Caki2 (cell line): ENCODE measurements at regions not wholly inside any gene's neighbourhood (a gene's known extent, or its start where the extent isn't known, plus 50 kb on each side); places are given as distances from the start of the nearest gene placed in this dataset.

Experiments
- DNase-seq: peaks from one replicate; pipeline ENCODE4 v3.0.0-alpha.2; 2015; ENCODE audit warnings: low read depth
- in situ Hi-C: cut with HindIII; loops from 2 replicates; pipeline ENCODE4 v1.10.0; 2016; ENCODE audit warnings: low sequenced_read_pairs, low pct_unique_long_range_greater_than_20kb, mixed read lengths

DNA sequence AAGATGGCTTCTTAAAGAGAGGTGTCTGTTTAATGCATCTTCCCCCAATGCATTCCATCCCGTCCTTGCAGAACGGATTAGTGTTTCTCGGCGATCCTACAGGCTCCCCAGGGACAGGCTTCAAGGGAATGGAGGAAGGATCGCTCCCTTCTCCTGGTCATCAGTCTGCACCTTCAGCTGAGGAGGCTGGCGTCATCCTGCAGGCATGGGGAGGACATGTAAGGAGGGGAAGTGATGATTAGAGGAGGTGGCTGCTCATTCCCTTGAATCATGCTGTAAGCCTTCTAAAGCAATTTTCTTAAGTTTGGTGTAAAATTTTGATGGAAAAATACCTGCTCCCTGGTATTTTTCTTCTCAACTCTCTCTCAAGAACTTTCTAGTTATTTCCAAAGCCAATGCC is 603.6 kb downstream of the NPHP4 start:
- DNase-seq, result no peak

DNA sequence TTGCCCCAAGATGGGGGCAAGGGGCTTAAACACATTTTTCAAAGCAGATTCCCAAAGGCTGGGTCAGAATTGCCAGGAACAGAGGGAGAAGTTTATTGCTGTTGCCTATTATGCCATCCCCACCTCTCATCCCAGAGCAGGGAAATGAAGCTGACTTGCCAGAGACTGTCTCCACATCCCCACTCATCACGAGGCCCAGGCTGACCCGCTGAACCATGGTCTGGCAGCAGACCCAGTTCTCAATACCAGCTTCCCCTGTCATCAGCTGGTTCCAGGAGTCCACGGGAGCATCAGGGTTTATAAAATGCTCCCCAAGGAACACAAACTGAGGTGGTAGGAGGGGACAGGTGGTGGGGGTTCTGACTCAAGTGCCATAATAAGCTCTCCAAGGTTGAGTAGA is 605.9 kb downstream of the NPHP4 start:
- in situ Hi-C loops, result no loop called here
- DNase-seq, result no peak

More for the DNA sequence above, 603.6 kb downstream of the NPHP4 start:
- in situ Hi-C loops, result no loop called here

DNA sequence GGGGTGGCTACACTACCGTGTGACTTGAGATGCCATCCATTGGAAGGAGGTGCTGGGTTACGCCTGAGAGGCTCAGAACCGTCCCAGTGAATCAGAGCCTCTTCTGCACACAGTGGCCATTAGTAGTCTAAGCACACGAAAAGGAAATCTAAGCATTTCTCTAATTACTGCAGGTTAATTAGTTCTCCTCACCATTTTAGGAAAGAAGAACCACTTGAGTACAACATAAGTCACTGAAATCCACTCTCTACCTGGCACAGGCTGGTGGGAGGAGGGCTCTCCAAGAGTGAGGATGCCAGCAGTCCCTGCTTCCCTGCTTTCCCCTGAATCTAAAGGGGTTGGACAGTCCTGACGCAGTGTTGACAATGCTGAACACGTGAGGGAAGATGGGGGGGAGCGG is 606.3 kb downstream of the NPHP4 start:
- no peak for DNase-seq
- in situ Hi-C loops, result no loop called here

DNA sequence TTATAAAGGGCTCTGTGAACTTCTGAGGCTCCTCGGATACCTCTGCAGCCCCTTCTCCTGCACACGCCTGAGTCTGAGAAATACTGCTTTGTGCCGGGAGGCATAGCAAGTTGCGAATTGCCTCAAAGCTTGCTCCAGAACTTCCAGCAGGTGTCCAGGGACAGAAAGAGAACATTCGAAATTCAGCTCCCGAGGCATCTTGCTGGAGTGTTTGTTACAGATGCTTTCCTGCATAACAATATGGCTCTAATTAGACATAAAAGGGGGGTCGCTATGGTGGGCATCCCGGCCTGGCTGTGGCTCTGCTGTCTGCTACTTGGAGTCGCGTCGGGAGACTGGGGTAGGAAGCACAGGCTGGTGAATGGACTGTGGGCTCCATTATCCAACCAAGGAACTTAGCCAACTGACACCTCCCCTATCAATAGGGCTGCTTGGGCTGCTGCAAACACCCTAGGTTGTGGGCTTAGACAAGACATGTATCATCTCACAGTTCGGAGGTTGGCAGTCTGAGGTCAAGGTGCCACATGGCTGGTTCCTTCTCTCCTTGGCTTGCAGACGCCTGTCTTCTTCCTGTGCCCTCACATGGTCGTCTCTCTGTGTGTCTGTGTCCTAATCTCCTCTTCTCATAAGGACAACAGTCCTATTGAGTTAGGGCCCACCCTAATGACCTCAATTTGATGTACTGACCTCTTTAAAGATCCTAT is 607.0 kb downstream of the NPHP4 start:
- in situ Hi-C loops, result no loop called here
- DNase-seq, result no peak

GRCh38 chr1:5381491-5381890 is 610.7 kb downstream of the NPHP4 start:
- in situ Hi-C loops, result no loop called here
- no peak for DNase-seq

GRCh38 chr1:5379176-5379759 is 613.0 kb downstream of the NPHP4 start:
- in situ Hi-C loops, result no loop called here

DNA sequence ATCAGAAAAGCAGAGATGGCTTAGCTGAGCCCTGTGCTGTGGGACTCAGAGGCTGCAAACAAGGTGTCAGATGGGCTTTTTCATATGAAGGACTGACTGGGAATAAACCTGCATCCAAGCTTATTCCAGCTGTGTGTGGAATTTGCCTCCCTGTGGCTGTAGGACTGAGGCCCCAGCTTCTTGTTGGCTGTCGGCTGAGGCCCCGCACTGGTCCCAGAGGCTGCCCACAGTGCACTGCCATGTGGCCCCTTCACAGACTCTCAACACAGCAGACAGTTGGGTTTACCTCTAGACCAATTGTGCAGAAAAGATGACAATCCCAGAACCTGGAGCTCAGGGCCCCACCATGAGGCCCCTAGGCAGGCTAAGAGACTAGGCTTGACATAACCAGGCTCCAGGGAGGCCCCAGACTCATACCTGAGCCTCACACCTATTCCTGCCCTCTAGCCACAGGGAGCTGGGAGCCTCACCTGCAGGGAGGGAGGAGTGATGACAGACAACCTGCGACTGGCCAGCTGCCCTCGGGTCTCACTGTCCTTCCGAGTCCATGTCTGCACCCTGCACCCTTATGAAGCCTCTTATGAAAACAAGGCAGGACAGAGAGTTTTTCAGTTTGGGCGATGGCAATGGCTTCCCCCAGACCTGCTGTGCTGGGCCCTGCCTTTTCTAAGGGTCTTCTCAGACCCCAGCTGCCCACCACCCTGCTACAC is 615.5 kb downstream of the NPHP4 start:
- no peak for DNase-seq
- in situ Hi-C loops, result no loop called here

More at GRCh38 chr1:5379176-5379759, 613.0 kb downstream of the NPHP4 start:
- DNase-seq, result no peak

GRCh38 chr1:5375481-5375880 is 616.7 kb downstream of the NPHP4 start:
- in situ Hi-C loops, result no loop called here
- DNase-seq, result no peak

- no peak for DNase-seq
These were observed 618.0 kb downstream of the NPHP4 start for GRCh38 chr1:5374192-5374591.

GRCh38 chr1:5373281-5373680 is 618.9 kb downstream of the NPHP4 start:
- no peak for DNase-seq
- in situ Hi-C loops, result no loop called here

More at GRCh38 chr1:5374192-5374591, 618.0 kb downstream of the NPHP4 start:
- in situ Hi-C loops, result no loop called here

DNA sequence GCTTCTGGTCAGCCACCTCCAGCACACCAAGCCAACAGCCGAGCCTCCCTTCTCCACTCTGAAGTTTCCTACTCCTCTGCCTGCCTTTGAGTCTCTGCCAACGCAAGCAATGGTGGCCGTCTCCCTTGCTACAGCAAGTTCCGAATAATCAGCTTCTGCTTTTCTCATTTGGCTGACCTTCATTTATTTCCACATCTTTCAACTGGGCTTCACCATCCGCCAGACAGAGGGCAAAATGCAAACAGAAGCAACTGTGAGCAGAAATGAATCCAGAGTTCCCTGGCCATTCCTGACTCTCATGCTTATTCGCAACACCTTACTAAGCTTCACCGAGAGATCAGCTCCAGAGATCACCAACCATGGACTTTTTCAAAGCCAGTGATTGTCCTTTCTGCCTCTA is 621.0 kb downstream of the NPHP4 start:
- no peak for DNase-seq
- in situ Hi-C loops, result no loop called here

- in situ Hi-C loops, result no loop called here
- no peak for DNase-seq
These were observed 621.9 kb downstream of the NPHP4 start for GRCh38 chr1:5370311-5370710.

DNA sequence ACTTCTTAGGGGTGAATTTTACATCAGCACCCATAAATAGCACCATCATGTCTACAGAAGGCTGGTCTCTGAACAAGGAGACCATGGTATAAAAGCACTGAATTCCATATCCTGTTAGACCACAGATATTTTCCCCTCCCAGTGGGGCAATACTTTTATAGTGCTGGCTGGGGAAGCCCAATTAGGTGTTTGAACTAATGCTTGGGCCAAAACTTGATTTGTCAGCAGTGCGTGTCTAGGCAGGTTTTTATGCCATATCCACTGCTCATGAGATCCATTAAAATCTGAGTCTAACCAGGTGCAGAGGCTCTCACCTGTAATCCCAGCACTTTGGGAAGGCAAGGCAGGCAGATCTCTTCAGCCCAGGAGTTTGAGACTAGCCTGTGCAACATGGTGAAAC is 623.0 kb downstream of the NPHP4 start:
- no peak for DNase-seq
- in situ Hi-C loops, result no loop called here

- in situ Hi-C loops, result no loop called here
- DNase-seq, result no peak
These were observed 624.0 kb downstream of the NPHP4 start for GRCh38 chr1:5368201-5368600.

DNA sequence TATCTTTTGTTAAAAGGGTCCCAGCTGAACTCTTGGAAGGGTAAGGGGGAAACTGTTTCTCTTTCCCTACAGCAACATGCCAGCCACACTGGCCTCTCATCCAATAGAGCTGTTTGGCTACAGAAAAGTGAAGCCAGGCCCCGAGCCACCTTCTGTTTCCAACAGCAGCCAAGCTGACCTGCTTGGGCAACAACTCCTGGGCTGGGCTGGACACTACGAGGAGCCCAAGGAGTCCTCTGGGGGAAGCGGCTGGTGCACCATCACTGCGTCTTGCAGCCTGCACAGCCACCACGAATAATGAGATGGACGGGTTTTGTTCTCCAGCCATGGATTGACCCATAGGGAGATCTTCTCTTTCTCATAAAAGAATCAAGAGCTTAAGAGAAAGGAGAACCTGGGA is 624.9 kb downstream of the NPHP4 start:
- in situ Hi-C loops, result no loop called here
- DNase-seq, result no peak

DNA sequence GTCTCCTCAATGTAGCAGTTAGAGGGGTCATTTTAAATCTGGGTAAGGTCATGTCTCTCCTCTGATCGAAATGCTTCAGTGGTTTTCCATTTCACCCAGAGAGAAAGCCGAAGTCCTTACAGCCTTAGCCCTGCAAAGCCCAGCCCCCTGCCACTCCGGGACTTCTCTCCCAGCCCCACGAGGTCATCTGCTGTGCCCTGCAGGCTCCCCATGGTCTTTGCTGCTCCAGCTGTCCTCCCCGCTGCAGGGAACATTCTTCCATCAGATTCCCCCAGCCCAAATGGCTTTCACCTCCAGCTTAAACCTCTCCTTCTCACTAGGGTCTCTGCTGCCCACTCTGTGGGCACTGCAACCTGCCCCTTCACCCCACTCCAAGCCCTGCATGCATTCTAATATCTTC is 626.5 kb downstream of the NPHP4 start:
- DNase-seq, result no peak
- in situ Hi-C loops, result no loop called here

DNA sequence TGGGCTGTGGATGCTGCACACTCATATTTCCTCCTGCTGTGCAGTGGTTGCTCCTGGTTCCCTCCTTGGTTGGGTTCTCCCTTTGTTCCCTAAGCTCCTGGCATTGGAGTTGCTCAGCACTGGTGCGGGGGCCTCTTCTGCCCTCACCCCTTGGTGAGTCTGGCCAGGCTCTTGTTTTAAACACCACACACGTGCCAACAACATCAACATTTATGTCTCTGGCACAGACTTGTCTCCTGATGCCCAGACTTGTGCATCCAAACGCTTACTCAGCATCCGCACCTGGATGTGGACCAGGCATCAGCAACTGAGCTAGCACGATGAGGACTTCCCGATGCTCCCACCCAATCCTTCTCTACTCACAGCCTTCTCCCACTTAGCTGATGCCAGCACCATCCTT is 627.6 kb downstream of the NPHP4 start:
- no peak for DNase-seq
- in situ Hi-C loops, result no loop called here

- in situ Hi-C loops, result no loop called here
- no peak for DNase-seq
These were observed 637.5 kb downstream of the NPHP4 start for GRCh38 chr1:5354681-5355080.

DNA sequence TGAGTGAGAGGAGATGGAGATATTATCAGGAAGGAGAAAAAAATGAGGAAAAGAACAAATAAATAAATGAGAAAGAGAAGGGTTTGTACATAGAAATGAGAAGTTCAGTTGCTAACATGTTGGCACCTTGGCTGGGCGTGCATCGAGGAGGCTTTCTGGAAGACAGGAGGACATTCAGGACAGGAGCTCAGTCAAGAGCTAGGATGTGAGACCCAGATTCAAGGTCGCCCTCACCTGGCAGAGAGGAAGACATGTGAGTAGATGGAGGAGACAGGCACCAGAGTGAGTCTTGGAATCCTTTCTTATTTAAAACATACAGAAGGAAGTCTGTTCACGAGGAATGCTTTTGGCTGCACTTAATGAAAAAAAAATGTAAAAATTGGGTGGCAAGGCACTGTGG is 640.9 kb downstream of the NPHP4 start:
- in situ Hi-C loops, result no loop called here
- no peak for DNase-seq

DNA sequence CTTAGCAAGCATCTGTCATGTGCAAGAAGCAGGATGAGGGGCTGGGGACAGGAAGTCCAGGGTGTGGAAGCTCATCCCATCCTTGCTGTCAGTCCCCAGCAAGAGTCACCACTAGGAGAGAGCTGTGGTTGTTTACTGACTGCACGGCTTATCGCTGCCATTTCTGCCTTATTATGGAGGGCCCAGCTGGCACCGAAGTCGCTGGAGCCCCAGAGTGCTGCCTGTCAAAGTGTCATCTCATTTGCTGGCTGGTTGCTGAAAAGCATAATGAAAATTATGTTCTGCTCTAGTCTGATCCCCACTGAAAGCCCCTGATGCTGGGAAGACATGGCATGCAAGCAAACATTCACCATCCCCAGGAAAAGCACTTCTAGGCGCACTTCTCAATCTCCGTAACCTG is 642.7 kb downstream of the NPHP4 start:
- no peak for DNase-seq

More for the DNA sequence above, 642.7 kb downstream of the NPHP4 start:
- in situ Hi-C loops, result no loop called here
